ENCODE measurements at regions not wholly inside any gene's neighbourhood (a gene's known extent, or its start where the extent isn't known, plus 50 kb on each side); places are given as distances from the start of the nearest gene placed in this dataset.

- no peak for DNase-seq (ENCODE audit: low spot score)
- intact Hi-C loops (cut with DNase I) = no loop called here
Measured at GRCh38 chr4:10741961-10742699, 57.6 kb upstream of the CLNK start.

GRCh38 chr4:10740891-10741620 lies 56.5 kb upstream of the CLNK start:
- intact Hi-C loops (cut with DNase I) = no loop called here
- DNase-seq (ENCODE audit: low spot score) = no peak

- DNase-seq (ENCODE audit: low spot score) = no peak
- intact Hi-C loops (cut with DNase I) = no loop called here
Measured at GRCh38 chr4:10740251-10740650, 55.7 kb upstream of the CLNK start.

- no peak for DNase-seq (ENCODE audit: low spot score)
- intact Hi-C loops (cut with DNase I) = no loop called here
Measured at GRCh38 chr4:10738826-10739489, 54.4 kb upstream of the CLNK start.

GRCh38 chr4:10737337-10737736 lies 52.8 kb upstream of the CLNK start:
- DNase-seq (ENCODE audit: low spot score) = no peak
- intact Hi-C loops (cut with DNase I) = no loop called here

GRCh38 chr4:10736895-10737294 lies 52.3 kb upstream of the CLNK start:
- no peak for DNase-seq (ENCODE audit: low spot score)
- intact Hi-C loops (cut with DNase I) = no loop called here

- no peak for DNase-seq (ENCODE audit: low spot score)
- intact Hi-C loops (cut with DNase I) = no loop called here
Measured at GRCh38 chr4:10736266-10736665, 51.7 kb upstream of the CLNK start.

GRCh38 chr4:10734697-10735096 lies 50.1 kb upstream of the CLNK start:
- no peak for DNase-seq (ENCODE audit: low spot score)
- intact Hi-C loops (cut with DNase I) = no loop called here

Data from cardiac septum (tissue), 1 donor.